ENCODE measurements at regions not wholly inside any gene's neighbourhood (a gene's known extent, or its start where the extent isn't known, plus 50 kb on each side); places are given as distances from the start of the nearest gene placed in this dataset.

GRCh38 chr10:16258291-16259040, 178.3 kb upstream of the PTER start:
- TF ChIP-seq, protein P1, sequence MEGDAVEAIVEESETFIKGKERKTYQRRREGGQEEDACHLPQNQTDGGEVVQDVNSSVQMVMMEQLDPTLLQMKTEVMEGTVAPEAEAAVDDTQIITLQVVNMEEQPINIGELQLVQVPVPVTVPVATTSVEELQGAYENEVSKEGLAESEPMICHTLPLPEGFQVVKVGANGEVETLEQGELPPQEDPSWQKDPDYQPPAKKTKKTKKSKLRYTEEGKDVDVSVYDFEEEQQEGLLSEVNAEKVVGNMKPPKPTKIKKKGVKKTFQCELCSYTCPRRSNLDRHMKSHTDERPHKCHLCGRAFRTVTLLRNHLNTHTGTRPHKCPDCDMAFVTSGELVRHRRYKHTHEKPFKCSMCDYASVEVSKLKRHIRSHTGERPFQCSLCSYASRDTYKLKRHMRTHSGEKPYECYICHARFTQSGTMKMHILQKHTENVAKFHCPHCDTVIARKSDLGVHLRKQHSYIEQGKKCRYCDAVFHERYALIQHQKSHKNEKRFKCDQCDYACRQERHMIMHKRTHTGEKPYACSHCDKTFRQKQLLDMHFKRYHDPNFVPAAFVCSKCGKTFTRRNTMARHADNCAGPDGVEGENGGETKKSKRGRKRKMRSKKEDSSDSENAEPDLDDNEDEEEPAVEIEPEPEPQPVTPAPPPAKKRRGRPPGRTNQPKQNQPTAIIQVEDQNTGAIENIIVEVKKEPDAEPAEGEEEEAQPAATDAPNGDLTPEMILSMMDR (conservative IDR thresholded peaks at IDR 0.05) = no peak
- no peak for TF ChIP-seq ZFX (IDR thresholded peaks at IDR 0.05)
